Heart left ventricle (tissue), 16 donors: ENCODE measurements at regions not wholly inside any gene's neighbourhood (a gene's known extent, or its start where the extent isn't known, plus 50 kb on each side); places are given as distances from the start of the nearest gene placed in this dataset.
A peak's percentile ranks its signal among the peaks of the same experiment; 100 is the strongest.

ENCODE experiments used
- ATAC-seq, 4 donors: fragments of 200-7000 bp; cut with Tn5 transposase; one replicate each; pipeline ENCODE4 v1.9.1; 2020 to 2022; ENCODE audit warnings: moderate library complexity in 4 of 4, mild to moderate bottlenecking in 3 of 4, moderate number of reproducible peaks in 1 of 4
- DNase-seq, 5 donors: peaks; one replicate each; pipeline ENCODE4 v3.0.0-alpha.2; 2020
- H3K27ac ChIP-seq, 12 donors: fragments of 200-600 bp; sonication (generic) in 4 of 12; one replicate each; pipeline versions ENCODE4 v1.5.0 to v1.8.0; 2016 to 2022; ENCODE audit warnings: mild to moderate bottlenecking in 2 of 12
- H3K27me3 ChIP-seq, 9 donors: fragments of 200-600 bp; sonication (generic) in 2 of 9; one replicate each; pipeline versions ENCODE4 v1.5.1 to v1.8.0; 2016 to 2022; ENCODE audit warnings: mild to moderate bottlenecking in 3 of 9
- H3K36me3 ChIP-seq, 9 donors: fragments of 200-600 bp; sonication (generic) in 2 of 9; one replicate each; pipeline versions ENCODE4 v1.5.0 to v1.8.0; 2018 to 2022; ENCODE audit warnings: mild to moderate bottlenecking in 2 of 9
- H3K4me1 ChIP-seq, 12 donors: fragments of 200-600 bp; sonication (generic) in 4 of 12; one replicate each; pipeline versions ENCODE4 v1.5.0 to v1.8.0; 2016 to 2022; ENCODE audit warnings: mild to moderate bottlenecking in 3 of 12
- H3K4me3 ChIP-seq, 12 donors: fragments of 200-600 bp; sonication (generic) in 4 of 12; one replicate each; pipeline versions ENCODE4 v1.5.0 to v1.8.0; 2017 to 2022; ENCODE audit warnings: mild to moderate bottlenecking in 9 of 12, moderate library complexity in 4 of 12
- H3K9me3 ChIP-seq, 12 donors: fragments of 200-600 bp; sonication (generic) in 4 of 12; one replicate each; pipeline versions ENCODE4 v1.5.0 to v1.8.0; 2016 to 2022; ENCODE audit warnings: mild to moderate bottlenecking in 1 of 12
- CTCF ChIP-seq, 12 donors: fragments of 200-600 bp; sonication (generic) in 4 of 12; IDR thresholded peaks; one replicate each; pipeline versions ENCODE4 v1.5.0 to v1.8.0; 2018 to 2022; ENCODE audit warnings: antibody characterized with exemption in 12 of 12, mild to moderate bottlenecking in 5 of 12
- POLR2A ChIP-seq, 2 donors: fragments of 450-650 bp; IDR thresholded peaks; one replicate each; pipeline ENCODE4 v1.6.1; 2017; ENCODE audit warnings: antibody characterized with exemption in 2 of 2, mild to moderate bottlenecking in 2 of 2, moderate library complexity in 2 of 2
- WGBS, 4 donors: extraction: QIAGEN DNeasy Blood & Tissue Kit in 2 of 4; methylation state at CpG; one replicate each; pipeline versions ENCODE4 v1.1.5 to v1.1.7; 2013 to 2018; 5-methylcytosine and 5-hydroxymethylcytosine counted together
- intact Hi-C, 10 donors: fragments of 100-400 bp; cut with DNase I; formaldehyde crosslinking; loops; one replicate each; pipeline versions ENCODE4 v1.11.1 to v1.14.2; 2022
- donor health status: ischemic (EF 13 %, LVEDD 7.1; RV severe dilation, severe dysfunction).
- donor health status: healthy with polysubstance abuse.
- donor health status: DM: no; HTN: yes; CAD: no.
- donor health status: DM: no; HTN: no; CAD: no.
- donor health status: ischemic (EF 25% LVEDD 6.9; RV normal size, moderate dysfunction).
- donor health status: ischemic (EF 25% LVEDD 5.7; RV mildly dilated, moderate dysfunction).
- donor health status: healthy.
- donor health status: DM: yes; HTN: yes; CAD: no.
- donor health status: ischemic (EF 35%, LVEDD 5.7; RV mildly dilated, moderate dysfunction).
- donor health status: nonischemic (EF 11% LVEDD 7.7; RV severe dilation, severe dysfunction).
- donor health status: DM: yes; HTN: yes; CAD: no.
- donor health status: PGD.
- donor health status: ischemic (EF 29% LVEDD 5.4; RV normal size, mild dysfunction).
- donor health status: nonischemic (EF 23%, LVEDD 6.1; RV moderate dilation, normal function).

- intact Hi-C loops, result no loop called here
- DNase-seq (no peak), ATAC-seq (no peak)
- H3K27ac ChIP-seq, result no peak overlapping the region
- 48 to 76% (median 57%) methylated on average over 4 of the region's 4 CpGs for WGBS, 4 donors
- peaks cover 0 to 10% (median 0%) of the 10 kb centered on the region in 12 donors for H3K4me1 ChIP-seq
- H3K27me3 ChIP-seq, result no peaks in the 10 kb centered on the region
- H3K4me3 ChIP-seq, result no peak overlapping the region
- TF ChIP-seq CTCF (IDR thresholded peaks at IDR 0.05) (no peak), POLR2A (IDR thresholded peaks at IDR 0.05) (no peak)
- peaks cover 0 to 4% (median 0%) of the 10 kb centered on the region in 12 donors for H3K9me3 ChIP-seq
- no peaks in the 10 kb centered on the region for H3K36me3 ChIP-seq
These were observed 704.6 kb downstream of the EFNB2 start for GRCh38 chr13:105830821-105831220.

GRCh38 chr13:105827111-105827809, 708.2 kb downstream of the EFNB2 start:
- Histone ChIP-seq H3K4me3 (no peak overlapping the region), H3K27me3 (no peaks in the 10 kb centered on the region), H3K4me1 (peaks cover 0 to 10% (median 0%) of the 10 kb centered on the region in 12 donors), H3K27ac (peak overlapping the region in 2 of 12 donors; percentile 3 to 36), H3K9me3 (peaks cover 0 to 4% (median 0%) of the 10 kb centered on the region in 12 donors), H3K36me3 (no peaks in the 10 kb centered on the region)
- ATAC-seq (peak in 1 of 4 donors; percentile 49), DNase-seq (no peak)
- TF ChIP-seq POLR2A (IDR thresholded peaks at IDR 0.05) (no peak), CTCF (IDR thresholded peaks at IDR 0.05) (no peak)
- 63 to 67% (median 67%) methylated on average over 7 of the region's 7 CpGs for WGBS, 4 donors
- intact Hi-C loops, result no loop called here

DNA sequence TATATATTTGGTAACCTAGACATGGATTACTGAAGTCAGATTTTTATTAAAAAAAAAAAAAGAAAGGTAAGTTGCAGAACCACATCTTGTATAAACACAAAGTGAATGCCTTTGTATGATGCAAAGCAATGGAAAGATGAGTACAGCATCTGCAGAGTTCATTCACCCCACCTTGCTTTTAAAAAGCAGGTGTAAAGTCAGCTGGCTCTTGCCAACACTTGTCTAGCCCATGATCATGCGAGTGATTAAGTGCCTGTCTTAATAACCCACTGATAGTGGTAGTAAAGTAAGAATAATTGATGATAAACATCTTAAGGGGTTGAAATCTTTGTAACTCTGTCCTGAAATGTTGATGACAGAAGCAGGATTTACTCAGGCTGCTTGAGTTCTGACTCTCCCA, 710.4 kb downstream of the EFNB2 start:
- Histone ChIP-seq H3K9me3 (peaks cover 0 to 4% (median 0%) of the 10 kb centered on the region in 12 donors), H3K27me3 (no peaks in the 10 kb centered on the region), H3K36me3 (no peaks in the 10 kb centered on the region), H3K4me1 (peaks cover 0 to 10% (median 0%) of the 10 kb centered on the region in 12 donors), H3K27ac (no peak overlapping the region), H3K4me3 (no peak overlapping the region)
- 62 to 70% (median 69%) methylated on average over 1 of the region's 1 CpG for WGBS, 4 donors
- ATAC-seq (no peak), DNase-seq (no peak)
- intact Hi-C loops, result no loop called here
- no peak for TF ChIP-seq CTCF (IDR thresholded peaks at IDR 0.05)
- no peak for TF ChIP-seq POLR2A (IDR thresholded peaks at IDR 0.05)

DNA sequence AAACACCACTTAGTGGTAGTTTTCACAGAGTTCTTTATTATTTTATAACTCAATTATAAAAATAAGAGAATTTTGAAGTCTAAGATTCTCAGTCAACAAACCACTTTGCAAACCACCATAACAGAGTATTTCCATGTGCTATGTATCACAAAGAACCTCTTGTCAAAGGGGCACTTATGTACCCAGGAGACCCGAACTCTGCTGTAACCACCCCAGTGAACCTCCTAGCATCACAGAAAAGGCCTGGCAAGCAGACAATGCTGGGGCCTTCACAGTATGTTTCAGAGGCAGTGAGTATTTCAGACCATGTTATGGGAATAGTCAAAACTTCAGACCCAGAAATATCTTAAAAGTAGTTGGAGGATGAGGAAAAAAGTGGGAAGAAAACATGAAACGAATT, 714.1 kb downstream of the EFNB2 start:
- WGBS, 4 donors, result 87 to 94% (median 91%) methylated on average over 2 of the region's 2 CpGs
- TF ChIP-seq POLR2A (IDR thresholded peaks at IDR 0.05) (no peak), CTCF (IDR thresholded peaks at IDR 0.05) (no peak)
- DNase-seq (no peak), ATAC-seq (no peak)
- intact Hi-C loops, result no loop called here
- Histone ChIP-seq H3K9me3 (no peaks in the 10 kb centered on the region), H3K36me3 (no peaks in the 10 kb centered on the region), H3K27ac (no peak overlapping the region), H3K27me3 (no peaks in the 10 kb centered on the region), H3K4me3 (no peak overlapping the region), H3K4me1 (peaks cover 0 to 5% (median 0%) of the 10 kb centered on the region in 12 donors)
